ENCODE measurements at regions not wholly inside any gene's neighbourhood (a gene's known extent, or its start where the extent isn't known, plus 50 kb on each side); places are given as distances from the start of the nearest gene placed in this dataset.

DNA sequence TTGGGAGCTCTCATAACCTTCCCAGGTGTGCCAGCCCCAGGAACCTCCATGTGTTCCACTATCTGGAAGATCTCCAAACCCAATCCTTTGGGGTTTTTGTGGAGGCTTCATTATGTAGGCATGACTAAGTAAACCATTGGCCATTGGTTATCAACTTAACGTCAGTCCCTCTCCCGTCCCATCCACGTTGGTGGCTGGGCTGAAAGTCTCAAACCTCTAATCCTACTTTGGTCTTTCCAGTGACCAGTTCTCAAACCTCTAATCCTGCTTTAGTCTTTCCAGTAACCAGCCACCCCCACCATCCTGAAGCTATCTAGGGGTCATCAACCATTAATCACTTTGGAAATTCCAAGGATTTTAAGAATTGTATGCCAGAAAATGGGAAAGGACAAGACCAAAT is 704.7 kb upstream of the TMEFF2 start:
- TF ChIP-seq, protein P1, sequence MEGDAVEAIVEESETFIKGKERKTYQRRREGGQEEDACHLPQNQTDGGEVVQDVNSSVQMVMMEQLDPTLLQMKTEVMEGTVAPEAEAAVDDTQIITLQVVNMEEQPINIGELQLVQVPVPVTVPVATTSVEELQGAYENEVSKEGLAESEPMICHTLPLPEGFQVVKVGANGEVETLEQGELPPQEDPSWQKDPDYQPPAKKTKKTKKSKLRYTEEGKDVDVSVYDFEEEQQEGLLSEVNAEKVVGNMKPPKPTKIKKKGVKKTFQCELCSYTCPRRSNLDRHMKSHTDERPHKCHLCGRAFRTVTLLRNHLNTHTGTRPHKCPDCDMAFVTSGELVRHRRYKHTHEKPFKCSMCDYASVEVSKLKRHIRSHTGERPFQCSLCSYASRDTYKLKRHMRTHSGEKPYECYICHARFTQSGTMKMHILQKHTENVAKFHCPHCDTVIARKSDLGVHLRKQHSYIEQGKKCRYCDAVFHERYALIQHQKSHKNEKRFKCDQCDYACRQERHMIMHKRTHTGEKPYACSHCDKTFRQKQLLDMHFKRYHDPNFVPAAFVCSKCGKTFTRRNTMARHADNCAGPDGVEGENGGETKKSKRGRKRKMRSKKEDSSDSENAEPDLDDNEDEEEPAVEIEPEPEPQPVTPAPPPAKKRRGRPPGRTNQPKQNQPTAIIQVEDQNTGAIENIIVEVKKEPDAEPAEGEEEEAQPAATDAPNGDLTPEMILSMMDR (IDR thresholded peaks at IDR 0.05; ENCODE audit: control extremely low read depth in 1 of 3, insufficient read depth in 1 of 3, low read depth in 1 of 3, low read length in 3 of 3): no peak
- no peak for TF ChIP-seq JUN (IDR thresholded peaks at IDR 0.05; ENCODE audit: low read depth, low read length)
- no peak for TF ChIP-seq YY1 (IDR thresholded peaks at IDR 0.05; ENCODE audit: low read depth, low read length)
- TF ChIP-seq RAD21 (IDR thresholded peaks at IDR 0.05 in 1 of 2, conservative IDR thresholded peaks at IDR 0.05 in 1 of 2; ENCODE audit: low read depth in 2 of 2, low read length in 2 of 2): no peak
- TF ChIP-seq POLR2AphosphoS5 (IDR thresholded peaks at IDR 0.05; ENCODE audit: low read depth, low read length): no peak
- TF ChIP-seq POLR2A (IDR thresholded peaks at IDR 0.05; ENCODE audit: control extremely low read depth in 1 of 2, low read depth in 2 of 2, low read length in 2 of 2): no peak
- TF ChIP-seq, protein P2, sequence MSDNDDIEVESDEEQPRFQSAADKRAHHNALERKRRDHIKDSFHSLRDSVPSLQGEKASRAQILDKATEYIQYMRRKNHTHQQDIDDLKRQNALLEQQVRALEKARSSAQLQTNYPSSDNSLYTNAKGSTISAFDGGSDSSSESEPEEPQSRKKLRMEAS (IDR thresholded peaks at IDR 0.05): no peak
- no peak for TF ChIP-seq KDM1A (IDR thresholded peaks at IDR 0.05; ENCODE audit: borderline replicate concordance, low read length)
- no peak for TF ChIP-seq MAFK (IDR thresholded peaks at IDR 0.05; ENCODE audit: low read depth, low read length)
